ENCODE measurements at regions not wholly inside any gene's neighbourhood (a gene's known extent, or its start where the extent isn't known, plus 50 kb on each side); places are given as distances from the start of the nearest gene placed in this dataset.
A peak's percentile ranks its signal among the peaks of the same experiment; 100 is the strongest.

GRCh38 chr3:148083526-148084182, 614.0 kb upstream of the AGTR1 start:
- no peak for DNase-seq (ENCODE audit: low spot score)

GRCh38 chr3:148084931-148085330, 612.8 kb upstream of the AGTR1 start:
- no peak for DNase-seq (ENCODE audit: low spot score)

- DNase-seq (ENCODE audit: low spot score), result no peak
Measured at GRCh38 chr3:148087601-148088371, 609.9 kb upstream of the AGTR1 start.

- DNase-seq (ENCODE audit: low spot score), result no peak
Measured at GRCh38 chr3:148089171-148089570, 608.5 kb upstream of the AGTR1 start.

- no peak for DNase-seq (ENCODE audit: low spot score)
Measured at GRCh38 chr3:148090156-148090555, 607.5 kb upstream of the AGTR1 start.

GRCh38 chr3:148092624-148093347, 604.9 kb upstream of the AGTR1 start:
- DNase-seq (ENCODE audit: low spot score), result no peak

- DNase-seq (ENCODE audit: low spot score), result no peak
Measured at GRCh38 chr3:148093753-148094152, 604.0 kb upstream of the AGTR1 start.

GRCh38 chr3:148095962-148096361, 601.7 kb upstream of the AGTR1 start:
- no peak for DNase-seq (ENCODE audit: low spot score)

GRCh38 chr3:148100476-148100875, 597.2 kb upstream of the AGTR1 start:
- no peak for DNase-seq (ENCODE audit: low spot score)

GRCh38 chr3:148101061-148101460, 596.6 kb upstream of the AGTR1 start:
- no peak for DNase-seq (ENCODE audit: low spot score)

GRCh38 chr3:148102156-148102555, 595.5 kb upstream of the AGTR1 start:
- no peak for DNase-seq (ENCODE audit: low spot score)

GRCh38 chr3:148106062-148106461, 591.6 kb upstream of the AGTR1 start:
- DNase-seq (ENCODE audit: low spot score), result no peak

- no peak for DNase-seq (ENCODE audit: low spot score)
Measured at GRCh38 chr3:148126956-148127355, 570.7 kb upstream of the AGTR1 start.

GRCh38 chr3:148128136-148128535, 569.6 kb upstream of the AGTR1 start:
- DNase-seq (ENCODE audit: low spot score), result no peak

GRCh38 chr3:148131990-148132638, 565.6 kb upstream of the AGTR1 start:
- DNase-seq (ENCODE audit: low spot score), result no peak

- no peak for DNase-seq (ENCODE audit: low spot score)
Measured at GRCh38 chr3:148136816-148137215, 560.9 kb upstream of the AGTR1 start.

- no peak for DNase-seq (ENCODE audit: low spot score)
Measured at GRCh38 chr3:148146241-148146640, 551.5 kb upstream of the AGTR1 start.

GRCh38 chr3:148146947-148147826, 550.5 kb upstream of the AGTR1 start:
- peak; percentile 8 for DNase-seq (ENCODE audit: low spot score)

GRCh38 chr3:148147903-148148302, 549.8 kb upstream of the AGTR1 start:
- no peak for DNase-seq (ENCODE audit: low spot score)

GRCh38 chr3:148149556-148149955, 548.1 kb upstream of the AGTR1 start:
- no peak for DNase-seq (ENCODE audit: low spot score)

- no peak for DNase-seq (ENCODE audit: low spot score)
Measured at GRCh38 chr3:148150141-148150540, 547.6 kb upstream of the AGTR1 start.
